RPMI7951 (cell line): ENCODE measurements at regions not wholly inside any gene's neighbourhood (a gene's known extent, or its start where the extent isn't known, plus 50 kb on each side); places are given as distances from the start of the nearest gene placed in this dataset.

Source experiments
- DNase-seq: peaks from one replicate; pipeline ENCODE4 v3.0.0-alpha.2; 2012; ENCODE audit warnings: low read depth

- DNase-seq, result peak; percentile 16
These were observed 54.7 kb upstream of the TRIM39 start for GRCh38 chr6:30272032-30272431.

GRCh38 chr6:30267423-30267822 lies 54.2 kb upstream of the TRIM26 start:
- DNase-seq, result no peak

GRCh38 chr6:30265594-30265993 lies 52.4 kb upstream of the TRIM26 start:
- no peak for DNase-seq

- no peak for DNase-seq
These were observed 52.0 kb upstream of the TRIM26 start for GRCh38 chr6:30265181-30265580.

GRCh38 chr6:30264743-30265142 lies 51.5 kb upstream of the TRIM26 start:
- DNase-seq, result no peak

GRCh38 chr6:30263734-30264133 lies 50.5 kb upstream of the TRIM26 start:
- DNase-seq, result peak; percentile 92
